ENCODE measurements at regions not wholly inside any gene's neighbourhood (a gene's known extent, or its start where the extent isn't known, plus 50 kb on each side); places are given as distances from the start of the nearest gene placed in this dataset.

DNA sequence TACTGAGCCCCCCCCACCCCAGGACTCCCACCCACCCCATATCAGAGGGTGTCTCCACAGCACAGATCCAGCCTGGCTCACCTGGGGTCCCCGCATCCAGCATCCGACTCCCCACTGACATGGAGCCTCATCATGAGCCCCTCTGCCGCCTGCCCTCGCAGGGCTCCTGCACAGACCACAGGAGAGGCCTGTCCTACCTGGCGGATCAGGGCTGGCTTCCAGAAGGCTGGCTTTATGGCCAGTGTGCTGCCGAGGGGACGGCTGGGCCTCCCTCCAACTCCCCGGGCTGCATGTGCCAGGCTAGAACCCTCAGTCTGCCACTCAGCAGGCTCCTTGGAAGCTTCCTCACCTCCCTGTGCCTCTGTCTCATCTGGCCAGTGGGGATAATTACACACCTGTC, 119.0 kb downstream of the RFLNA start:
- TF ChIP-seq POLR2AphosphoS5 (IDR thresholded peaks at IDR 0.05; ENCODE audit: low read depth, low read length): no peak
- no peak for TF ChIP-seq POLR2A (IDR thresholded peaks at IDR 0.05; ENCODE audit: low read depth, low read length)

Measured in GM12891 (cell line).